ENCODE measurements at regions not wholly inside any gene's neighbourhood (a gene's known extent, or its start where the extent isn't known, plus 50 kb on each side); places are given as distances from the start of the nearest gene placed in this dataset.

DNA sequence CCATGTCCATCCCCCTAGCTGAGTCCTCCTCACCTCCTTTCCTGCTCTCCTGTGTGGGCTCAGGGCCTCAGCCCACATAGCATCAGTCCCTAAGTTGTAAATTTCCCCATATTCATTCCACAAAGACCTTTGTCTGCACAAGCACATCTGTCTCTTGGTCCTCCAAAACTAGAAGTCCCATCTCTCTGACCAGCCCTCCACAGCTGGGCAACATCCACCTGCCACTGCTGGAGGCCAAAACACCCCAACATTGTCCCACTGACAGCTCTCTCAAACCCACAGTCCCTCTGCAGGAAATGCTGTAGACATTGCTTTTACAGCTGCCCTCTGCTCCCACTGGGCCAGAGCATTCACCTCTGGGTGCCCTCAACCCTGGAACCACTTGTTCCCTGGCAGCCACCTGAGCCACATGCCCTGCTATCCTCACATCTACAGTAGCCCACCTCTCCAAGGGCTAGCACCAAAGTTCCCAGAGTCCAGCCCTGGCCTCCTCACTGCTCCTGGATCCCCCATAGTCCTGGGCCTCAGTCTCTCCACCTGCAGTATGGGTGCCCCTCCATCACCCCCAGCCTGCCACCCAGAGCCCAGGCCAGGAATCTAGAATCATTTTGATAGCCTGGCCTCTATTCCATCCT, 1722.7 kb downstream of the TP53TG3F start:
- POLR2A ChIA-PET = no interaction called here
- TF ChIP-seq, protein P1, sequence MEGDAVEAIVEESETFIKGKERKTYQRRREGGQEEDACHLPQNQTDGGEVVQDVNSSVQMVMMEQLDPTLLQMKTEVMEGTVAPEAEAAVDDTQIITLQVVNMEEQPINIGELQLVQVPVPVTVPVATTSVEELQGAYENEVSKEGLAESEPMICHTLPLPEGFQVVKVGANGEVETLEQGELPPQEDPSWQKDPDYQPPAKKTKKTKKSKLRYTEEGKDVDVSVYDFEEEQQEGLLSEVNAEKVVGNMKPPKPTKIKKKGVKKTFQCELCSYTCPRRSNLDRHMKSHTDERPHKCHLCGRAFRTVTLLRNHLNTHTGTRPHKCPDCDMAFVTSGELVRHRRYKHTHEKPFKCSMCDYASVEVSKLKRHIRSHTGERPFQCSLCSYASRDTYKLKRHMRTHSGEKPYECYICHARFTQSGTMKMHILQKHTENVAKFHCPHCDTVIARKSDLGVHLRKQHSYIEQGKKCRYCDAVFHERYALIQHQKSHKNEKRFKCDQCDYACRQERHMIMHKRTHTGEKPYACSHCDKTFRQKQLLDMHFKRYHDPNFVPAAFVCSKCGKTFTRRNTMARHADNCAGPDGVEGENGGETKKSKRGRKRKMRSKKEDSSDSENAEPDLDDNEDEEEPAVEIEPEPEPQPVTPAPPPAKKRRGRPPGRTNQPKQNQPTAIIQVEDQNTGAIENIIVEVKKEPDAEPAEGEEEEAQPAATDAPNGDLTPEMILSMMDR (IDR thresholded peaks at IDR 0.05; ENCODE audit: insufficient read depth, low read depth, low read length) = no peak
- CTCF ChIA-PET = no interaction called here

DNA sequence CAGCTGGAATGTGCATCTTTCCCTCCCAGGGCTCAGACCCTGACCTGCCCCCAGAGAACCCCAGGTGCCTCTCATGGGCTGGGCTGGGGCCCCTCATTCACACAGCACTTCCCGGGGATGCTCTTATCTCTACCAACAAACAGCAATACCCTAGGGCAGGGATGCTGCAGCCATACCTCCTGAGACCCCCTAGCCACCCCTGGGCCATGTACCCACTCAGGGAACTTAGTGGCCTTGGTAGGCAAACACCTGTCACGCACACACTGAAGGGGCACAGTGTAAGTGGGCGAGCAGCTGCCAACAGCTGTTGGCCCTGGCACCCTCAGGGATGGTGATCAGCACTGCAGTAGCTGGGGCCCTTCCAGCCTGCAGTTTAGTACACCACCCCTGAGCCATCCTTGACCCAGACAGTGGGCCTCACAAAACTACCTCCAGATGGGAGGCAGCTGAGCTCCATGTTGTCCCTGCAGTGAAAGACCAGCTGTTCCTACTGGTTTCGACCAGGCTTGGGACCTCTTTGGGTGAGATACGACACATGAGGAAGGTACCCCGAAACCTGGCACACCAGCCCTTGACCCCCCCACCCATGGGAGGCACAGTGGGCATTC, 1723.6 kb downstream of the TP53TG3F start:
- no peak for DNase-seq (ENCODE audit: low read depth)
- CTCF ChIA-PET = no interaction called here
- H3K4me3 ChIP-seq (ENCODE audit: low read depth, low read length) = no peak overlapping the region
- H3K36me3 ChIP-seq (ENCODE audit: control insufficient read depth, insufficient read depth, low read length) = no peaks in the 10 kb centered on the region
- no peaks in the 10 kb centered on the region for H3K27me3 ChIP-seq (ENCODE audit: control insufficient read depth, insufficient read depth, low read length)
- TF ChIP-seq, protein P1 (IDR thresholded peaks at IDR 0.05; ENCODE audit: insufficient read depth, low read depth, low read length) = no peak
- POLR2A ChIA-PET = no interaction called here

More for the DNA sequence above, 1722.7 kb downstream of the TP53TG3F start:
- Histone ChIP-seq H3K4me3 (ENCODE audit: low read depth, low read length) (no peak overlapping the region), H3K27me3 (ENCODE audit: control insufficient read depth, insufficient read depth, low read length) (no peaks in the 10 kb centered on the region), H3K36me3 (ENCODE audit: control insufficient read depth, insufficient read depth, low read length) (no peaks in the 10 kb centered on the region)
- no peak for DNase-seq (ENCODE audit: low read depth)

DNA sequence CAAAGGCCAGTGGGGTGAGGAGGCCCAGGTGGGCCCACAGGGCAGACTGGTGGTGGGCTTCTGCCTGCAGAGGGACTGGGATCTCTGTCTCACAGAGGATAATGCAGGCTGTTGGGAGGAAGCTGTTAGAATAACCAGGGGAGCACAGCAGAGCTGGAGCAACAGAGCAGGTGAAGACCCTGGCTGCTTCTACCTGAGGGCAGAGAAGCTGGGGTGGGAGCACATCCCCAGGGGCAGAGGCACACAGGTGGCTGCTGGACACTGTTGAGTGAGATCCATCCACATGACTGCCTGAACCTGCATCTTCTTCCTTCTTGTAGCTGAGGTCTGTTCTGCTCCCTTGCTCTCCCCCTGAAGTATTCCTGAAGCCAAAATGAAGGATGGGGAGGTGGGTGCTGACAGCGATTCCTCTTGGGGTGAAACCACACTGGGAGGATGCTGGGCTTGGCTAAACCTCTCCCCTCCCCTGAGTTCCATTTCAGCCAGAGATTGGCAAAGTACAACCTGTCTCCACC, 1725.0 kb downstream of the TP53TG3F start:
- ChIA-PET POLR2A (no interaction called here), CTCF (no interaction called here)
- DNase-seq (ENCODE audit: low read depth) = no peak
- no peaks in the 10 kb centered on the region for H3K36me3 ChIP-seq (ENCODE audit: control insufficient read depth, insufficient read depth, low read length)
- TF ChIP-seq, protein P1 (IDR thresholded peaks at IDR 0.05; ENCODE audit: insufficient read depth, low read depth, low read length) = no peak
- H3K4me3 ChIP-seq (ENCODE audit: low read depth, low read length) = no peak overlapping the region
- no peaks in the 10 kb centered on the region for H3K27me3 ChIP-seq (ENCODE audit: control insufficient read depth, insufficient read depth, low read length)

DNA sequence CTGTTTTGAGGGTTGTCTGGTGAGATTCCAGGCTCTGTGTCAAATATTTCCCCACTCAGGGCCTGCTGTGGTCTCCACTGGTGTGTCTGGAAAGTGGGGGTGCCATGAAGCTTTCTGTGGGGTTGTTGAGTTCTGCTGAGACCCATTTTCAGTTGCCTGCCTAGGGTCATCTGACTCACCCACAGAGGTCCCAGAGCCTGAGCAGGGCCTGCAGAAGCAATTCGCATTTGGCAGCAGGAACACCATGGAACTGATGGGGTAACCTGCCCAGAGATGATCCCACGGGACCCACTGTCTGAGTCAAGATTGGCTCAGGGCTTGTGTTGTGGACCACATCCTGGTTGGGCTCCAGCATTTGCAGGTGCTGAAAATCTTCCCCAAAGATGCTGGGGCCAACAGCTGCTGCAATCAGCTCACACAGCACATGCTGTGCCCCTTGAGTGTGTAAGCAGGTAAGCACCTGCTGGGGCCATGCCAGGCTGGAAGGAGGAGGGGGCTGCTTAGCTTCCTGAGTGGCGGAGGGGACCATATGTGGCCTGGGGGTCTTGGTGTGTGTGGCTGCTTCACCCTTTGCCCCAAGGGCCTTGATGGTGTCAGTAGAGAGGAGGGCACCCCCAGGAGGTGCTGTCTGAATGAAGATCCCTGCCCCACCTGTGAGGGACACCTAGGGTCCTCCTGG, 1726.1 kb downstream of the TP53TG3F start:
- ChIA-PET CTCF (no interaction called here), POLR2A (no interaction called here)
- H3K36me3 ChIP-seq (ENCODE audit: control insufficient read depth, insufficient read depth, low read length) = no peaks in the 10 kb centered on the region
- DNase-seq (ENCODE audit: low read depth) = no peak
- H3K27me3 ChIP-seq (ENCODE audit: control insufficient read depth, insufficient read depth, low read length) = no peaks in the 10 kb centered on the region
- no peak overlapping the region for H3K4me3 ChIP-seq (ENCODE audit: low read depth, low read length)
- TF ChIP-seq, protein P1 (IDR thresholded peaks at IDR 0.05; ENCODE audit: insufficient read depth, low read depth, low read length) = no peak

DNA sequence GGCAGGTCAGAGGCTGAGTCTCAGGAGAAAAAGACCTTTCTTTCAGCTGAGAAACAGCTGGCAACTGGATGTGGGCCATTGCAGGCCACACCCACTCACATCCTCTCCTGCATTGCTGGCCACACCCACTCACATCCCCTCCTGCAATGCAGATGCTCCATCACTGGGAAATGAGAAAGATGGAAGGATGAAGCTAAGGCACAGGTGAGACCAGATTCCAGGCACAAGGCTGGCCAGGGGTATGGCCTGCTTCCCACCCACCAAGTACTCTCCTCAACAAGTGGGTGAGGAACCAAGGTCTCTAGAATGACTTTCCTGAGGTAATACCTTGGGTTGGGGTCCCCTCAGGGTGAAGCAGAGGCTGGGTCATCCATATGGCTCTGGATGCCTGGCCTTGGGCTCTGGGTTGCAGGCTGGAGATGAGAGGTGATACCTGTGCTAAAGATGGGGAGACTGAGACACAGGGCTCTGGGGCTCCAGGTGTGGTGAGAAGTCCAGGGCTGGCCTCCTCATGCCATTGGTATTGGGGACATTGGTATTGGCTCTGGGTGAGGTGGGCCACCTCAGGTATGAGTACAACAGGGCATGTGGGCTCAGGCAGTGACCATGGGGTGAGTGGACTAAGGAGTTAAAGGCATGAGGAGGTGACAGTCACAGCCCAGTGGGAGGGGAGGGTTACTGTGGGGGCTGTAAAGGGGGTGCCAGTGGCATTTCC, 1726.8 kb downstream of the TP53TG3F start:
- no peak overlapping the region for H3K4me3 ChIP-seq (ENCODE audit: low read depth, low read length)
- TF ChIP-seq, protein P1 (IDR thresholded peaks at IDR 0.05; ENCODE audit: insufficient read depth, low read depth, low read length) = no peak
- ChIA-PET CTCF (no interaction called here), POLR2A (no interaction called here)
- H3K27me3 ChIP-seq (ENCODE audit: control insufficient read depth, insufficient read depth, low read length) = no peaks in the 10 kb centered on the region
- DNase-seq (ENCODE audit: low read depth) = no peak
- no peaks in the 10 kb centered on the region for H3K36me3 ChIP-seq (ENCODE audit: control insufficient read depth, insufficient read depth, low read length)
